ENCODE measurements at regions not wholly inside any gene's neighbourhood (a gene's known extent, or its start where the extent isn't known, plus 50 kb on each side); places are given as distances from the start of the nearest gene placed in this dataset.

- WGBS (ENCODE audit: insufficient coverage): 83% methylated on average over 6 of the region's 10 CpGs
- Histone ChIP-seq H3K4me1 (ENCODE audit: control insufficient read depth, insufficient read depth, low read length) (peaks cover 12% of the 10 kb centered on the region), H3K9me3 (ENCODE audit: control insufficient read depth, insufficient read depth, low read length) (no peaks in the 10 kb centered on the region), H3K27ac (ENCODE audit: low read depth, low read length) (no peak overlapping the region), H3K27me3 (ENCODE audit: control insufficient read depth, insufficient read depth, low read length) (no peaks in the 10 kb centered on the region), H3K4me3 (ENCODE audit: low read depth, low read length) (no peak overlapping the region), H3K36me3 (ENCODE audit: control insufficient read depth, insufficient read depth, low read length) (no peaks in the 10 kb centered on the region)
- no peak for DNase-seq (ENCODE audit: low read depth in 4 of 6, low spot score in 6 of 6)
Observed at GRCh38 chr9:130755377-130756007, 61.9 kb downstream of the EXOSC2 start.

- Histone ChIP-seq H3K4me1 (ENCODE audit: control insufficient read depth, insufficient read depth, low read length) (peaks cover 12% of the 10 kb centered on the region), H3K9me3 (ENCODE audit: control insufficient read depth, insufficient read depth, low read length) (no peaks in the 10 kb centered on the region), H3K27ac (ENCODE audit: low read depth, low read length) (no peak overlapping the region), H3K36me3 (ENCODE audit: control insufficient read depth, insufficient read depth, low read length) (no peaks in the 10 kb centered on the region), H3K4me3 (ENCODE audit: low read depth, low read length) (no peak overlapping the region), H3K27me3 (ENCODE audit: control insufficient read depth, insufficient read depth, low read length) (no peaks in the 10 kb centered on the region)
- DNase-seq (ENCODE audit: low read depth in 4 of 6, low spot score in 6 of 6): no peak
- WGBS (ENCODE audit: insufficient coverage): no CpG with 5 or more reads among the region's 2 CpGs
Observed at GRCh38 chr9:130756037-130756436, 62.5 kb downstream of the EXOSC2 start.

GRCh38 chr9:130756455-130757152 is 63.0 kb downstream of the EXOSC2 start:
- DNase-seq (ENCODE audit: low read depth in 4 of 6, low spot score in 6 of 6): no peak
- peaks cover 12% of the 10 kb centered on the region for H3K4me1 ChIP-seq (ENCODE audit: control insufficient read depth, insufficient read depth, low read length)
- H3K4me3 ChIP-seq (ENCODE audit: low read depth, low read length): no peak overlapping the region
- H3K9me3 ChIP-seq (ENCODE audit: control insufficient read depth, insufficient read depth, low read length): no peaks in the 10 kb centered on the region
- no peaks in the 10 kb centered on the region for H3K27me3 ChIP-seq (ENCODE audit: control insufficient read depth, insufficient read depth, low read length)
- no peak overlapping the region for H3K27ac ChIP-seq (ENCODE audit: low read depth, low read length)
- WGBS (ENCODE audit: insufficient coverage): 40% methylated on average over 1 of the region's 7 CpGs
- H3K36me3 ChIP-seq (ENCODE audit: control insufficient read depth, insufficient read depth, low read length): no peaks in the 10 kb centered on the region

- DNase-seq (ENCODE audit: low read depth in 4 of 6, low spot score in 6 of 6): no peak
- no peak overlapping the region for H3K27ac ChIP-seq (ENCODE audit: low read depth, low read length)
- no peaks in the 10 kb centered on the region for H3K27me3 ChIP-seq (ENCODE audit: control insufficient read depth, insufficient read depth, low read length)
- no CpG with 5 or more reads among the region's 4 CpGs for WGBS (ENCODE audit: insufficient coverage)
- no peak overlapping the region for H3K4me3 ChIP-seq (ENCODE audit: low read depth, low read length)
- H3K4me1 ChIP-seq (ENCODE audit: control insufficient read depth, insufficient read depth, low read length): peaks cover 19% of the 10 kb centered on the region
- no peaks in the 10 kb centered on the region for H3K9me3 ChIP-seq (ENCODE audit: control insufficient read depth, insufficient read depth, low read length)
- H3K36me3 ChIP-seq (ENCODE audit: control insufficient read depth, insufficient read depth, low read length): no peaks in the 10 kb centered on the region
Observed at GRCh38 chr9:130759738-130760137, 66.2 kb downstream of the EXOSC2 start.

GRCh38 chr9:130763331-130764171 is 70.0 kb downstream of the EXOSC2 start:
- no peaks in the 10 kb centered on the region for H3K9me3 ChIP-seq (ENCODE audit: control insufficient read depth, insufficient read depth, low read length)
- DNase-seq (ENCODE audit: low read depth in 4 of 6, low spot score in 6 of 6): peak in 1 of 6 donors; percentile 38

GRCh38 chr9:130765137-130766020 is 69.7 kb upstream of the ABL1 start:
- H3K4me3 ChIP-seq (ENCODE audit: low read depth, low read length): no peak overlapping the region
- H3K9me3 ChIP-seq (ENCODE audit: control insufficient read depth, insufficient read depth, low read length): no peaks in the 10 kb centered on the region
- H3K36me3 ChIP-seq (ENCODE audit: control insufficient read depth, insufficient read depth, low read length): peaks cover 3% of the 10 kb centered on the region
- H3K4me1 ChIP-seq (ENCODE audit: control insufficient read depth, insufficient read depth, low read length): peaks cover 24% of the 10 kb centered on the region
- H3K27ac ChIP-seq (ENCODE audit: low read depth, low read length): no peak overlapping the region
- 80% methylated on average over 4 of the region's 8 CpGs for WGBS (ENCODE audit: insufficient coverage)
- no peak for DNase-seq (ENCODE audit: low read depth in 4 of 6, low spot score in 6 of 6)
- no peaks in the 10 kb centered on the region for H3K27me3 ChIP-seq (ENCODE audit: control insufficient read depth, insufficient read depth, low read length)

More at GRCh38 chr9:130763331-130764171, 70.0 kb downstream of the EXOSC2 start:
- Histone ChIP-seq H3K36me3 (ENCODE audit: control insufficient read depth, insufficient read depth, low read length) (peaks cover 3% of the 10 kb centered on the region), H3K27ac (ENCODE audit: low read depth, low read length) (no peak overlapping the region), H3K4me3 (ENCODE audit: low read depth, low read length) (no peak overlapping the region), H3K4me1 (ENCODE audit: control insufficient read depth, insufficient read depth, low read length) (peaks cover 24% of the 10 kb centered on the region), H3K27me3 (ENCODE audit: control insufficient read depth, insufficient read depth, low read length) (no peaks in the 10 kb centered on the region)
- 52% methylated on average over 11 of the region's 12 CpGs for WGBS (ENCODE audit: insufficient coverage)

- H3K27ac ChIP-seq (ENCODE audit: low read depth, low read length): no peak overlapping the region
- no peaks in the 10 kb centered on the region for H3K27me3 ChIP-seq (ENCODE audit: control insufficient read depth, insufficient read depth, low read length)
- no peak for DNase-seq (ENCODE audit: low read depth in 4 of 6, low spot score in 6 of 6)
- H3K4me3 ChIP-seq (ENCODE audit: low read depth, low read length): no peak overlapping the region
- 55% methylated on average over 19 of the region's 19 CpGs for WGBS (ENCODE audit: insufficient coverage)
- peaks cover 24% of the 10 kb centered on the region for H3K4me1 ChIP-seq (ENCODE audit: control insufficient read depth, insufficient read depth, low read length)
- H3K36me3 ChIP-seq (ENCODE audit: control insufficient read depth, insufficient read depth, low read length): peaks cover 3% of the 10 kb centered on the region
- no peaks in the 10 kb centered on the region for H3K9me3 ChIP-seq (ENCODE audit: control insufficient read depth, insufficient read depth, low read length)
Observed at GRCh38 chr9:130766021-130766926, 68.8 kb upstream of the ABL1 start.

- no peak for DNase-seq (ENCODE audit: low read depth in 4 of 6, low spot score in 6 of 6)
- Histone ChIP-seq H3K9me3 (ENCODE audit: control insufficient read depth, insufficient read depth, low read length) (no peaks in the 10 kb centered on the region), H3K27me3 (ENCODE audit: control insufficient read depth, insufficient read depth, low read length) (no peaks in the 10 kb centered on the region), H3K36me3 (ENCODE audit: control insufficient read depth, insufficient read depth, low read length) (peaks cover 3% of the 10 kb centered on the region), H3K4me3 (ENCODE audit: low read depth, low read length) (no peak overlapping the region), H3K27ac (ENCODE audit: low read depth, low read length) (no peak overlapping the region), H3K4me1 (ENCODE audit: control insufficient read depth, insufficient read depth, low read length) (peaks cover 24% of the 10 kb centered on the region)
- 69% methylated on average over 4 of the region's 4 CpGs for WGBS (ENCODE audit: insufficient coverage)
Observed at GRCh38 chr9:130766927-130767307, 68.1 kb upstream of the ABL1 start.

All from spinal cord (tissue), 9 donors.